GM19238 (cell line): ENCODE measurements at regions not wholly inside any gene's neighbourhood (a gene's known extent, or its start where the extent isn't known, plus 50 kb on each side); places are given as distances from the start of the nearest gene placed in this dataset.
A peak's percentile ranks its signal among the peaks of the same experiment; 100 is the strongest.

Source experiments
- DNase-seq: peaks from one replicate; pipeline ENCODE4 v3.0.0; 2011; ENCODE audit warnings: low spot score; ENCODE audit not compliant: insufficient read length

- DNase-seq = no peak
Observed at GRCh38 chr9:84450029-84450428, 109.5 kb upstream of the SLC28A3 start.

GRCh38 chr9:84456527-84456926, 116.0 kb upstream of the SLC28A3 start:
- DNase-seq = no peak

- no peak for DNase-seq
Observed at GRCh38 chr9:84460695-84461094, 120.1 kb upstream of the SLC28A3 start.

- DNase-seq = no peak
Observed at GRCh38 chr9:84463272-84463671, 122.7 kb upstream of the SLC28A3 start.

- no peak for DNase-seq
Observed at GRCh38 chr9:84466580-84467285, 126.2 kb upstream of the SLC28A3 start.

GRCh38 chr9:84471816-84472215, 131.3 kb upstream of the SLC28A3 start:
- DNase-seq = no peak

- no peak for DNase-seq
Observed at GRCh38 chr9:84478996-84479395, 138.4 kb upstream of the SLC28A3 start.

- no peak for DNase-seq
Observed at GRCh38 chr9:84480071-84480470, 139.5 kb upstream of the SLC28A3 start.

GRCh38 chr9:84481231-84481630, 140.7 kb upstream of the SLC28A3 start:
- DNase-seq = no peak

GRCh38 chr9:84481636-84482218, 141.2 kb upstream of the SLC28A3 start:
- no peak for DNase-seq

- DNase-seq = no peak
Observed at GRCh38 chr9:84482607-84483006, 142.0 kb upstream of the SLC28A3 start.

GRCh38 chr9:84484172-84484571, 143.6 kb upstream of the SLC28A3 start:
- DNase-seq = no peak

- no peak for DNase-seq
Observed at GRCh38 chr9:84485539-84485938, 145.0 kb upstream of the SLC28A3 start.

- DNase-seq = no peak
Observed at GRCh38 chr9:84486663-84487062, 146.1 kb upstream of the SLC28A3 start.

- no peak for DNase-seq
Observed at GRCh38 chr9:84490206-84490841, 149.8 kb upstream of the SLC28A3 start.

GRCh38 chr9:84490842-84491325, 150.3 kb upstream of the SLC28A3 start:
- no peak for DNase-seq

GRCh38 chr9:84492366-84493159, 152.0 kb upstream of the SLC28A3 start:
- no peak for DNase-seq

GRCh38 chr9:84493284-84493947, 152.9 kb upstream of the SLC28A3 start:
- no peak for DNase-seq

GRCh38 chr9:84499969-84500582, 159.5 kb upstream of the SLC28A3 start:
- DNase-seq = peak; percentile 14

GRCh38 chr9:84500826-84501225, 160.3 kb upstream of the SLC28A3 start:
- no peak for DNase-seq

GRCh38 chr9:84501587-84501986, 161.0 kb upstream of the SLC28A3 start:
- DNase-seq = no peak
